Stimulated activated CD4-positive, alpha-beta T cell treated with anti-CD3 and anti-CD28 coated beads, Interleukin-1b, Interleukin-23, amount 100 ng/mL, for 4 hours (primary cell): ENCODE measurements at regions not wholly inside any gene's neighbourhood (a gene's known extent, or its start where the extent isn't known, plus 50 kb on each side); places are given as distances from the start of the nearest gene placed in this dataset.
"Not testable (repeated sequence)": the region's sequence is repeated elsewhere in the genome, so short reads cannot be mapped to it uniquely, and the experiment has no call there.

Experiments
- DNase-seq, 2 donors: peaks; one replicate each; pipeline ENCODE4 v3.0.0-alpha.2; 2020; ENCODE audit warnings: low read depth in 2 of 2

- DNase-seq: no peak
Measured at GRCh38 chr1:218931324-218931723, 242.4 kb upstream of the LYPLAL1 start.

- DNase-seq: no peak
Measured at GRCh38 chr1:218933513-218933912, 240.2 kb upstream of the LYPLAL1 start.

DNA sequence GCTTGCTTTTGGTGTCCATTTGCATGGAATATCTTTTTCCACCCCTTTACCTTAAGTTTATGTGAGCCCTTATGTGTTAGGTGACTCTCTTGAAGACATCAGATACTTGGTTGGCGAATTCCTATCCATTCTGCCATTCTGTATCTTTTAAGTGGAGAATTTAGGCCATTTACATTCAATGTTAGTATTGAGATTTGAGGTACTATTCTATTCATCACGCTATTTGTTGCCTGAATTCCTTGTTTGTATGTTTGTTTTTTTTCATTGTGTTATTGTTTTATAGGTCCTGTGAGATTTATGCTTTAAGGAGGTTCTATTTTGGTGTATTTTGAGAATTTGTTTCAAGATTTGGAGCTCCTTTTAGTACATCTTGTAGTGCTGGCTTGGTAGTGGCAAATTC lies 238.3 kb upstream of the LYPLAL1 start:
- DNase-seq: not testable (repeated sequence)

DNA sequence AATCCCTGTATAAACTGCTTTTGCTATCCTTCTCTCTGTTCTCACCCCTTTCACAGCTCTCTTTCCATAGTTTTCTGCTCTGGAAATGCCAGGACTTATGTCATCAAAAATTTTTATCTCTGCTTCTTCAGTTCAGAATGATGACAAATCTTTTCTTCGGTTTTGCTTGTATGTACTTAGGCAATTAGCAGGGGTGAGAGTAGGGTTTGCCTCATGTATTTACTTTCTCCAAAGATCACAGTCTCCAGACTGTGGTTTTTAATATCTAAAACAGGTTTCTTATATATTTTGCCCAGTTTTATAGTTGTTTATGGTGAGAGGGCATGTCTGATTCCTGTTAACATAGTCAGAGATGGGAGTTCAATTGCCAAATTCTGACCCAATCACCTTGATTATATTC lies 235.4 kb upstream of the LYPLAL1 start:
- no peak for DNase-seq

- DNase-seq: no peak
Measured at GRCh38 chr1:218939095-218939494, 234.6 kb upstream of the LYPLAL1 start.

GRCh38 chr1:218942431-218942830 lies 231.2 kb upstream of the LYPLAL1 start:
- no peak for DNase-seq

GRCh38 chr1:218943371-218943770 lies 230.3 kb upstream of the LYPLAL1 start:
- DNase-seq: no peak

DNA sequence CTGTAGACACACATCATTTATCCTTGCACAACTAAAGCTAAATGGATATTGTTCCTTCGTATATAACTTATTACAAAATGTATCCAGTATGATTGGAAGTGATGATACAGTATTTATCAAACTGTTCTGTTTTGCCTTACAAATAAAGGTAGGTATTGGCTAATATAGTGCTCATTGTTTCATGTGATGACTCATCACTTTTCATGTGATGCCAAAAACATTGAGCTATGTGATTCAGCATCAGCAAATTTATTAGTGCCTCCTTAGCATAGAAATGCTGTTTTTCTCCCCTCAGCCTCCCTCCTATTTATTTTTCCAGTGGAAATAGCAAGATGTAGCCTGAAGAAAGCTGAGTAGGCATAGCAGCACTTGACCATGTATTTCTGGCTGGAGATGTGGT lies 228.6 kb upstream of the LYPLAL1 start:
- no peak for DNase-seq

DNA sequence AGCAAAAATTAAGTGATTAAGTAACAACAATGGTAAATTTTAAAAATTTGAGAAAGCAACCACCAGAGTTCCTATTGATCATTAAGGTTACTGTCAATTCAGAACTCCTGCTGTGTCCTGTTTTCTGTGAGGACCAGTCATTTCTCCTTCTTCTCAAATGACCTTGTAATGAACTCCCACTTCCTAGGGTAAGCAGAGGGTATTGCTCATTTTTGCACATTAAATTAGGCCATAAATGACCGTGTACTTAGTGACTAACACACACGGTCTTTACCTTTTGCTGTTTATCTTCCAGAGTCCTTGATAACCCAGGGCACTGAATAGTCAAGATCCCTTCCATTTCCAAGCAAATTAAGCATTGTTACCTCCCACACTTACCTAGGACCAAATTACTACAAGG lies 227.5 kb upstream of the LYPLAL1 start:
- DNase-seq: no peak

- DNase-seq: no peak
Measured at GRCh38 chr1:218948446-218948845, 225.2 kb upstream of the LYPLAL1 start.

DNA sequence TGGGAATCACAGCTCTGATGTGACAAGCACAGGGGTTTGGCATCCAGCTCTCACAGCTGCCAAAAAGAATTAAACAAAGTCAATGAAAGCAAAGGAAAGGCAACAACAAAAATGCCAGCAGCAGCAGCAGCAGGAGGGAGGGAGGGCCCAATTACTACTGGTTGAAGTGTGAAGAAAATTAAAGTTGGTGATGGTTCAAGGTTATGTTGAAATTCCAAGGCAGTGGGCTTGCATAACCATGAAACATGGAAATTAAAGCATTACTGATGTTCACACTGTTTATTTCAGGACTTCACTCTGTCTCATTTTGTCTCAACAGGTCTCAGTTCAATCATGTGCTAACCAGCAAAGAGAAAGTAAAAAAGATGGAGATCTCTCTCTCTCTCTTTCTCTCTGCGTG lies 220.3 kb upstream of the LYPLAL1 start:
- DNase-seq: no peak

DNA sequence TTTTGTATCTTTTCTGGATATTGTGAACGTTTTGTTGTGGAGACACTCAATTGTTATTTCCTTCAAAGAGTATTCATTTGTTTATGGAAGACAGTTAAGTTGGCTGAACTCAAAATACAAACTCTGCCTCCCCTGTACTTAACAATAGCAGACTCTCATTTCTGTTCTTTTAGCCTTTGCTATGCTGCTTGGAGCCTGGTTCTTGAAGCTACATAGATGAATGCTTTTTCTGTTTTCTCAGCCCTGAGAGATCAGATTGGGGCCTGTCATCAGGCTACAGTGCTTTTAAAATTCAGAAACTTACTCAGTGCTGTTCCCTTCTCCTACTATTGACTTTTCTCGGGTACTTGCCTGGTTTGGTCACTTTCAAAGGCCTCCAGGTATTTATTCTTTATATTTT lies 215.7 kb upstream of the LYPLAL1 start:
- DNase-seq: no peak

DNA sequence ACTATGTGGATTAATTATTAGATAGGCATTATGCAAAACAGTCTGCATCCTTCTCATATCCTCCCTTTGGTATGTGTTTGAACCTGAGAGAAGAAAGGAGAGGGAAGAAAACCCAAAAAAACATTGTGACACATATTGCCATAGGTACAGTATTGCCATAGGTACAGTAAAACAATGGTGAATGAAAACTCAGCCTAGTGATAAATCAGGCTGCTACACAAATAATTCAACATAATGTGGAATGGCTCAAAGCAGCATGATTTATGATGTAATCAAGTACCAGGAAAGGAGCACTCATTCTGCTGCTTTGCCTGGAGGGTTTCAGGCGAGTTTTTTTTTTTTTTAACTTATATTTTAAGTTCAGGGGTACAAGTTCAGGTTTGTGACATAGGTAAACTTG lies 213.9 kb upstream of the LYPLAL1 start:
- DNase-seq: no peak

- no peak for DNase-seq
Measured at GRCh38 chr1:218964471-218965185, 209.1 kb upstream of the LYPLAL1 start.

- no peak for DNase-seq
Measured at GRCh38 chr1:218965821-218966220, 207.9 kb upstream of the LYPLAL1 start.

- DNase-seq: no peak
Measured at GRCh38 chr1:218967254-218967653, 206.4 kb upstream of the LYPLAL1 start.

- no peak for DNase-seq
Measured at GRCh38 chr1:218967836-218968235, 205.8 kb upstream of the LYPLAL1 start.

- no peak for DNase-seq
Measured at GRCh38 chr1:218969006-218969405, 204.7 kb upstream of the LYPLAL1 start.

DNA sequence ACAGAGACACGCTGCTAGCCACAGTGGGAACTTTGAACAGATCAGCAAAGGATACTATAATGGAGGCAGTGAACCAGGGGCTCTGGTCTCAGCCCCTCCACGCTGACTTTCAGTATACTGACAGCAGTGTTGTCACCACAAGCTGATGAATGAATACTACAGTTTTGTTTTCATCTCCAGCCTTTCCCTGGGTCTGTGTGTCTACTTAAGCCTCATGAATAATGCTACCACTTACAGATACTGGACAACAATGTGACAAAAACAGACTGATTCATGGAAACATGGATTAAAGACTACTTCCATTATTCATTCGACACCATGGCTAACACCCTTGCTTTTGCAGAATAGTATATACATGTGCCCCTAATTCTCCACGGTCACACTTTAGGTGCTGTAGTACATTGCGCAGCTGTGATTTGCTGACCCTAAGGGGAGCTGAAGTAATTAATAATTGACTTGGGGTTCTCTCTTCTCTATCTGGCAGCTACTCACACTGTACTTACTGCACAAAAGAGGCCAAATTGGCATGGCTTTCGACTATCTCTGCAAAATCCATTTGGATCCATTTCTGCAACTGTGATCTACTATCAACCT lies 203.2 kb upstream of the LYPLAL1 start:
- no peak for DNase-seq

- DNase-seq: no peak
Measured at GRCh38 chr1:218971156-218971555, 202.5 kb upstream of the LYPLAL1 start.

GRCh38 chr1:218980881-218981280 lies 192.8 kb upstream of the LYPLAL1 start:
- no peak for DNase-seq

DNA sequence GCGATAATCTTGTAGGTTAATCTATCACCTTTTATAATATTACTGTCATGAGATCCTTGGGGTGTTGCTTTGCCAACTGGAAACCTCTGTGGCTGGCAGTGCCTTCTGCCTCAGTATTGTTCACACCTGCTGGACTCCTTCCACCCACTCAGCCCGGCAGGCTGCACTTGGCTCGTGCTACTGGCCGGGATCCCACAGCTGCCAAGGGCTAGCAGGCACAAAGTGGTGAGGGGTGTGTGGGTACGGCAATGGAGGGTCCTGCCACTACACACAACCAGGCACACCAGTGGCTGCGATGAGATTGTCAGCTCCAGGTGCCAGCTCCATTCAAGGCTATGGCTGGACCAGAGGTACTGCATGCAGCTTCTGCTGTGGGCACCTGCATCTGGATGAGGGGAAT lies 191.2 kb upstream of the LYPLAL1 start:
- no peak for DNase-seq

DNA sequence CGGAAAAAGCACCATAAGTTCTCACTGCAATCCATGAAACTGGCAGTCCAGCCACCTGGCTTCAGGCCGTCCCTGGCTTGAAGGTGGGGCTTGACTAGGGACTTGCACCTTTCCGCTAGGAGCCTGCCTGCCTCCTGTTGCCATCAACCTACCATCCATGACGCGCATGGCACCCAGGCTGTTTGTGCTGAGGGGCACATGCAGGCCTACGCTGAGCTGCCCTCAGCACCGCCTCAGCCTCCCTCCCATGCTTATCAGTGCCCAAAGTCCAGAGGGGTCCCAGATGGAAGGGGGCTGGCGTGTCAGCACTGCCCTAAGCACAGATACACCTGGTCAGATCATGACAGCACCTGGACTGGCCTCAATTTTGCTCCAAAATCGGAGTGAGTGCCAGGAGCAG lies 190.2 kb upstream of the LYPLAL1 start:
- no peak for DNase-seq

- DNase-seq: no peak
Measured at GRCh38 chr1:218983848-218984247, 189.8 kb upstream of the LYPLAL1 start.
